ENCODE measurements at regions not wholly inside any gene's neighbourhood (a gene's known extent, or its start where the extent isn't known, plus 50 kb on each side); places are given as distances from the start of the nearest gene placed in this dataset.

DNA sequence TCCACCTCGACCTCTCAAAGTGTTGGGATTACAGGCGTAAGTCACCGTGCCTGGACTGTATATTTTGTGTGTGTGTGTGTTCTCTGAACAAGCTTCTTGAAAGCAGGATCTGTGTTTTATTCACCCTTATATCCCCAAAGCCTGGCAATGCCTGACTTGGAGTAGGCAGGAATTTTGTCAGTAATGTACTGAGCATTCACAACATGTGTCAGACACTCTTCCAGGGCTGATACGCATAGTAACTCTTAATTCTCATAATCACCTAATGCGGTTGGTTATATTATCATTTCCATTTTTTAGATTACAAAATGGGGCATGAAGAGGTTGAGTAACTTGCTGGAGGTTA, 50.4 kb upstream of the PLEKHG3 start:
- TF ChIP-seq, protein P1, sequence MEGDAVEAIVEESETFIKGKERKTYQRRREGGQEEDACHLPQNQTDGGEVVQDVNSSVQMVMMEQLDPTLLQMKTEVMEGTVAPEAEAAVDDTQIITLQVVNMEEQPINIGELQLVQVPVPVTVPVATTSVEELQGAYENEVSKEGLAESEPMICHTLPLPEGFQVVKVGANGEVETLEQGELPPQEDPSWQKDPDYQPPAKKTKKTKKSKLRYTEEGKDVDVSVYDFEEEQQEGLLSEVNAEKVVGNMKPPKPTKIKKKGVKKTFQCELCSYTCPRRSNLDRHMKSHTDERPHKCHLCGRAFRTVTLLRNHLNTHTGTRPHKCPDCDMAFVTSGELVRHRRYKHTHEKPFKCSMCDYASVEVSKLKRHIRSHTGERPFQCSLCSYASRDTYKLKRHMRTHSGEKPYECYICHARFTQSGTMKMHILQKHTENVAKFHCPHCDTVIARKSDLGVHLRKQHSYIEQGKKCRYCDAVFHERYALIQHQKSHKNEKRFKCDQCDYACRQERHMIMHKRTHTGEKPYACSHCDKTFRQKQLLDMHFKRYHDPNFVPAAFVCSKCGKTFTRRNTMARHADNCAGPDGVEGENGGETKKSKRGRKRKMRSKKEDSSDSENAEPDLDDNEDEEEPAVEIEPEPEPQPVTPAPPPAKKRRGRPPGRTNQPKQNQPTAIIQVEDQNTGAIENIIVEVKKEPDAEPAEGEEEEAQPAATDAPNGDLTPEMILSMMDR (IDR thresholded peaks at IDR 0.05 in 8 of 11, conservative IDR thresholded peaks at IDR 0.05 in 3 of 11), result no peak
- no peak for TF ChIP-seq POLR2AphosphoS5 (IDR thresholded peaks at IDR 0.05)
- no peak for TF ChIP-seq POLR2A (IDR thresholded peaks at IDR 0.05)
- Histone ChIP-seq H3K9me3 (no peaks in the 10 kb centered on the region), H3K36me3 (no peaks in the 10 kb centered on the region), H3K4me3 (no peak overlapping the region), H3K27ac (peak overlapping the region in 7 of 8 donors; percentile 42 to 58 (median 52)), H3K27me3 (replicated peaks in 1 of 7) (no peaks in the 10 kb centered on the region), H3K4me1 (peaks cover 0 to 18% (median 10%) of the 10 kb centered on the region in 6 donors)
- intact Hi-C loops (cut with DNase I; ENCODE audit: low total_unique reads), result no loop called here
- DNase-seq, result peak; percentile 20
- 80 to 92% (median 87%) methylated on average over 5 of the region's 5 CpGs for WGBS, 5 donors

DNA sequence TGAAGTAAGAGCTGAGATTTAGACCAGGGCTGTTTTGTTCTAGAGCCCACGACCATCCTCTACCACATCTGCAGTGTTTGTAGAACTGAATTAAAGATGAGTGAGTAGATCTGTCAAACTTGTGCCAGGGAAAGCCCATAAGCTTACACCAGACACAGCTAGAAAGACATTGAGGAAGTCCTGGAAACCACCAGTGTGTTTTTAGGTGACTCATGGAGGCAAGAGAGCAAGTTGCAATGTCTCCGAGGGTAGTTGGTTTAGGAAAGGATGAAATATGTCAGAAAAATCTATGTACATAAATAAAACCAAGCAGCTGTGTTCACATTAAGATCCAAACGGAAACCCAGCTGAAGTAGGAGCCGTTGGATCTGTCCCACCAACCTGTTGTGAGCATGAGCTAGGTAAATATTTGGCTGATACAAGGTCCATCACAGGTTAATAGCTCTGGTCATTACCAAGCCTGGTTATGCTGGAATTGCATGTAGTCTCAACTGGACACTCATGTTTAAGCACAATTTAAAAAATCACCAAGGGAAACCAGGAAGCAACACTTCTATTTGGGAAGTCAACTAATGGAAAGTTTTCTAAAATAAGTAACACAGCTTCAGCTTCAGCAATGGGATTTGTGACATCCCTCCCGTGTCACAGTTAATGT, 49.9 kb upstream of the PLEKHG3 start:
- TF ChIP-seq POLR2AphosphoS5 (IDR thresholded peaks at IDR 0.05) (no peak), POLR2A (IDR thresholded peaks at IDR 0.05) (no peak)
- TF ChIP-seq, protein P1 (IDR thresholded peaks at IDR 0.05 in 8 of 11, conservative IDR thresholded peaks at IDR 0.05 in 3 of 11), result no peak
- H3K4me3 ChIP-seq, result no peak overlapping the region
- no peaks in the 10 kb centered on the region for H3K9me3 ChIP-seq
- 8 to 13% (median 10%) methylated on average over 5 of the region's 5 CpGs for WGBS, 5 donors
- H3K27ac ChIP-seq, result peak overlapping the region in 7 of 8 donors; percentile 42 to 58 (median 52)
- intact Hi-C loops (cut with DNase I; ENCODE audit: low total_unique reads), result no loop called here
- no peak for DNase-seq
- H3K36me3 ChIP-seq, result no peaks in the 10 kb centered on the region
- no peaks in the 10 kb centered on the region for H3K27me3 ChIP-seq (replicated peaks in 1 of 7)
- peaks cover 0 to 18% (median 10%) of the 10 kb centered on the region in 6 donors for H3K4me1 ChIP-seq

Data from spleen (tissue), 11 donors.